ENCODE measurements at regions not wholly inside any gene's neighbourhood (a gene's known extent, or its start where the extent isn't known, plus 50 kb on each side); places are given as distances from the start of the nearest gene placed in this dataset.

- DNase-seq (ENCODE audit: extremely low spot score): no peak
- POLR2A ChIA-PET: no interaction called here
- CTCF ChIA-PET: interaction anchor here (1.2 kb wide), 1 partner anchor 15 kb away, joined by 4 read pairs; no protein-coding TSS in a partner anchor
- TF ChIP-seq FOXA1 (IDR thresholded peaks at IDR 0.05) (no peak), BHLHE40 (IDR thresholded peaks at IDR 0.05; ENCODE audit: borderline replicate concordance) (no peak), FOXK2 (IDR thresholded peaks at IDR 0.05) (no peak), HDGF (IDR thresholded peaks at IDR 0.05; ENCODE audit: borderline replicate concordance) (no peak), ELF4 (IDR thresholded peaks at IDR 0.05) (no peak), SP1 (IDR thresholded peaks at IDR 0.05) (no peak), ARNT (IDR thresholded peaks at IDR 0.05) (no peak), L3MBTL2 (conservative IDR thresholded peaks at IDR 0.05) (no peak), LEF1 (IDR thresholded peaks at IDR 0.05; ENCODE audit: borderline replicate concordance) (no peak), PKNOX1 (IDR thresholded peaks at IDR 0.05) (no peak), NFRKB (IDR thresholded peaks at IDR 0.05) (no peak), CTBP1 (IDR thresholded peaks at IDR 0.05; ENCODE audit: borderline replicate concordance) (no peak), TARDBP (IDR thresholded peaks at IDR 0.05) (no peak), ZNF384 (IDR thresholded peaks at IDR 0.05) (no peak)
Measured at GRCh38 chr5:97548739-97549080, 365.7 kb upstream of the RIOK2 start.

GRCh38 chr5:97549496-97549895 lies 366.4 kb upstream of the RIOK2 start:
- DNase-seq (ENCODE audit: extremely low spot score): no peak
- POLR2A ChIA-PET: no interaction called here
- CTCF ChIA-PET: no interaction called here
- TF ChIP-seq BHLHE40 (IDR thresholded peaks at IDR 0.05; ENCODE audit: borderline replicate concordance): no peak
- TF ChIP-seq ELF4 (IDR thresholded peaks at IDR 0.05): no peak
- TF ChIP-seq FOXK2 (IDR thresholded peaks at IDR 0.05): no peak
- no peak for TF ChIP-seq HDGF (IDR thresholded peaks at IDR 0.05; ENCODE audit: borderline replicate concordance)
- TF ChIP-seq NFRKB (IDR thresholded peaks at IDR 0.05): no peak
- no peak for TF ChIP-seq FOXA1 (IDR thresholded peaks at IDR 0.05)
- no peak for TF ChIP-seq SP1 (IDR thresholded peaks at IDR 0.05)
- TF ChIP-seq CTBP1 (IDR thresholded peaks at IDR 0.05; ENCODE audit: borderline replicate concordance): no peak
- TF ChIP-seq SUZ12 (IDR thresholded peaks at IDR 0.05): no peak
- TF ChIP-seq LEF1 (IDR thresholded peaks at IDR 0.05; ENCODE audit: borderline replicate concordance): no peak
- TF ChIP-seq ZNF384 (IDR thresholded peaks at IDR 0.05): no peak
- no peak for TF ChIP-seq PKNOX1 (IDR thresholded peaks at IDR 0.05)
- TF ChIP-seq TARDBP (IDR thresholded peaks at IDR 0.05): no peak
- no peak for TF ChIP-seq ARNT (IDR thresholded peaks at IDR 0.05)
- TF ChIP-seq FOXM1 (IDR thresholded peaks at IDR 0.05; ENCODE audit: borderline replicate concordance): no peak
- TF ChIP-seq L3MBTL2 (conservative IDR thresholded peaks at IDR 0.05): no peak

- CTCF ChIA-PET: interaction anchor here (0.9 kb wide), 1 partner anchor 16 kb away, joined by 3 read pairs; no protein-coding TSS in a partner anchor
- no peak for DNase-seq (ENCODE audit: extremely low spot score)
- POLR2A ChIA-PET: no interaction called here
- TF ChIP-seq L3MBTL2 (conservative IDR thresholded peaks at IDR 0.05): no peak
- TF ChIP-seq SP1 (IDR thresholded peaks at IDR 0.05): no peak
- no peak for TF ChIP-seq FOXM1 (IDR thresholded peaks at IDR 0.05; ENCODE audit: borderline replicate concordance)
- no peak for TF ChIP-seq HDGF (IDR thresholded peaks at IDR 0.05; ENCODE audit: borderline replicate concordance)
- TF ChIP-seq ARNT (IDR thresholded peaks at IDR 0.05): no peak
- TF ChIP-seq BHLHE40 (IDR thresholded peaks at IDR 0.05; ENCODE audit: borderline replicate concordance): no peak
- TF ChIP-seq NFRKB (IDR thresholded peaks at IDR 0.05): no peak
- TF ChIP-seq ZNF384 (IDR thresholded peaks at IDR 0.05): no peak
- TF ChIP-seq SUZ12 (IDR thresholded peaks at IDR 0.05): no peak
- TF ChIP-seq PKNOX1 (IDR thresholded peaks at IDR 0.05): no peak
- no peak for TF ChIP-seq CTBP1 (IDR thresholded peaks at IDR 0.05; ENCODE audit: borderline replicate concordance)
- TF ChIP-seq LEF1 (IDR thresholded peaks at IDR 0.05; ENCODE audit: borderline replicate concordance): no peak
- TF ChIP-seq FOXK2 (IDR thresholded peaks at IDR 0.05): no peak
- TF ChIP-seq ELF4 (IDR thresholded peaks at IDR 0.05): no peak
- TF ChIP-seq TARDBP (IDR thresholded peaks at IDR 0.05): no peak
- TF ChIP-seq FOXA1 (IDR thresholded peaks at IDR 0.05): no peak
Measured at GRCh38 chr5:97550164-97550563, 367.1 kb upstream of the RIOK2 start.

GRCh38 chr5:97550818-97551217 lies 367.8 kb upstream of the RIOK2 start:
- ChIA-PET CTCF (interaction anchor here (0.9 kb wide), 1 partner anchor 16 kb away, joined by 3 read pairs; no protein-coding TSS in a partner anchor), POLR2A (no interaction called here)
- TF ChIP-seq SP1 (IDR thresholded peaks at IDR 0.05) (no peak), BHLHE40 (IDR thresholded peaks at IDR 0.05; ENCODE audit: borderline replicate concordance) (no peak), PKNOX1 (IDR thresholded peaks at IDR 0.05) (no peak)
- DNase-seq (ENCODE audit: extremely low spot score): no peak

- POLR2A ChIA-PET: no interaction called here
- no peak for DNase-seq (ENCODE audit: extremely low spot score)
- CTCF ChIA-PET: no interaction called here
- no peak for TF ChIP-seq ELF4 (IDR thresholded peaks at IDR 0.05)
- TF ChIP-seq ZNF384 (IDR thresholded peaks at IDR 0.05): no peak
- TF ChIP-seq FOXK2 (IDR thresholded peaks at IDR 0.05): no peak
- TF ChIP-seq SUZ12 (IDR thresholded peaks at IDR 0.05): no peak
- no peak for TF ChIP-seq L3MBTL2 (conservative IDR thresholded peaks at IDR 0.05)
- TF ChIP-seq FOXA1 (IDR thresholded peaks at IDR 0.05): no peak
- no peak for TF ChIP-seq SP1 (IDR thresholded peaks at IDR 0.05)
- TF ChIP-seq BHLHE40 (IDR thresholded peaks at IDR 0.05; ENCODE audit: borderline replicate concordance): no peak
- no peak for TF ChIP-seq HDGF (IDR thresholded peaks at IDR 0.05; ENCODE audit: borderline replicate concordance)
- no peak for TF ChIP-seq ARNT (IDR thresholded peaks at IDR 0.05)
- no peak for TF ChIP-seq NFRKB (IDR thresholded peaks at IDR 0.05)
- no peak for TF ChIP-seq PKNOX1 (IDR thresholded peaks at IDR 0.05)
- no peak for TF ChIP-seq CTBP1 (IDR thresholded peaks at IDR 0.05; ENCODE audit: borderline replicate concordance)
- no peak for TF ChIP-seq FOXM1 (IDR thresholded peaks at IDR 0.05; ENCODE audit: borderline replicate concordance)
- no peak for TF ChIP-seq TARDBP (IDR thresholded peaks at IDR 0.05)
- no peak for TF ChIP-seq LEF1 (IDR thresholded peaks at IDR 0.05; ENCODE audit: borderline replicate concordance)
Measured at GRCh38 chr5:97553604-97554452, 370.8 kb upstream of the RIOK2 start.
